ENCODE measurements at regions not wholly inside any gene's neighbourhood (a gene's known extent, or its start where the extent isn't known, plus 50 kb on each side); places are given as distances from the start of the nearest gene placed in this dataset.
A peak's percentile ranks its signal among the peaks of the same experiment; 100 is the strongest.
"Not testable (repeated sequence)": the region's sequence is repeated elsewhere in the genome, so short reads cannot be mapped to it uniquely, and the experiment has no call there.

DNA sequence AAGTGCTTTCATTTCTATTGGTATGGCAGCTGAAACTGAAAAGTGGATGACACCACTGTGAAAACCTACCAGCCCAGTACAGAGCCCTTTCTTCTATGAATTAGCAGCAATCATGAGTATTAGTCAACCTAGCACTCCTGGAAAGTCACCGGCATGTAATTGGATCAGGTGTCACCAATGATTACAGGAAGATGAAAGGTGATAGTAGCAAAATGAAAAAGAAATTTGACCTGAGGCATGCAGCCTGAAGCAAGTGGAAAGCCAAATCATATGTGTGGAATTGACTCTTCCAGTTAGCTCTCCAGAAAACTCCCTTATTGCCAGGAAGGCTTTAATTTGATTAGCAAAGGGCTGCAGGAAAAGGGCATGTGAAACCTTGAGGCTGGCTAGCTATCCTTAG is 81.2 kb upstream of the NAA35 start:
- H3K4me1 Mint-ChIP-seq = peaks cover 13 to 14% of the 10 kb centered on the region in 2 donors

DNA sequence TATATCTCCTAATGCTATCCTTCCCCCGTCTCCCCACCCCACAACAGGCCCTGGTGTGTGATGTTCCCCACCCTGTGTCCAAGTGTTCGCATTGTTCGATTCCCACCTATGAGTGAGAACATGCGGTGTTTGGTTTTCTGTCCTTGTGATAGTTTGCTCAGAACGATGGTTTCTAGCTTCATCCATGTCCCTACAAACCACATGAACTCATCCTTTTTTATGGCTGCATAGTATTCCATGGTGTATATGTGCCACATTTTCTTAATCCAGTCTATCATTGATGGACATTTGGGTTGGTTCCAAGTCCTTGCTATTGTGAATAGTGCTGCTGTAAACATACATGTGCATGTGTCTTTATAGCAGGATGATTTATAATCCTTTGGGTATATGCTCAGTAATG is 79.1 kb upstream of the NAA35 start:
- DNase-seq; H3K27me3 Mint-ChIP-seq (ENCODE audit: low read depth in 3 of 3); H3K9me3 Mint-ChIP-seq; H3K4me3 Mint-ChIP-seq: not testable (repeated sequence)
- peaks cover 22 to 24% of the 10 kb centered on the region in 2 donors for H3K4me1 Mint-ChIP-seq
- H3K27ac Mint-ChIP-seq = peak overlapping the region in 2 of 6 donors; percentile 51
- H3K36me3 Mint-ChIP-seq = peaks cover 10 to 23% (median 16%) of the 10 kb centered on the region in 3 donors

More for the DNA sequence above, 81.2 kb upstream of the NAA35 start:
- H3K9me3 Mint-ChIP-seq = peaks cover 0 to 5% (median 0%) of the 10 kb centered on the region in 6 donors
- no peak for DNase-seq
- peaks cover 10 to 14% (median 13%) of the 10 kb centered on the region in 3 donors for H3K36me3 Mint-ChIP-seq
- H3K4me3 Mint-ChIP-seq = no peak overlapping the region
- H3K27me3 Mint-ChIP-seq (ENCODE audit: low read depth in 3 of 3) = peaks cover 0 to 2% (median 0%) of the 10 kb centered on the region in 3 donors
- peak overlapping the region in 3 of 6 donors; percentile 3 to 39 (median 8) for H3K27ac Mint-ChIP-seq

GRCh38 chr9:85863875-85864274 is 77.1 kb upstream of the NAA35 start:
- no peak for DNase-seq
- peak overlapping the region; percentile 12 to 57 (median 34) for H3K4me3 Mint-ChIP-seq
- H3K9me3 Mint-ChIP-seq = peaks cover 0 to 8% (median 0%) of the 10 kb centered on the region in 6 donors
- peaks cover 30 to 34% of the 10 kb centered on the region in 2 donors for H3K4me1 Mint-ChIP-seq
- peak overlapping the region in 1 of 6 donors; percentile 38 for H3K27ac Mint-ChIP-seq
- H3K27me3 Mint-ChIP-seq (ENCODE audit: low read depth in 3 of 3) = peaks cover 0 to 2% (median 0%) of the 10 kb centered on the region in 3 donors
- peaks cover 6 to 23% (median 16%) of the 10 kb centered on the region in 3 donors for H3K36me3 Mint-ChIP-seq

GRCh38 chr9:85871008-85871407 is 69.9 kb upstream of the NAA35 start:
- H3K4me3 Mint-ChIP-seq = peak overlapping the region; percentile 51 to 74 (median 68)

DNA sequence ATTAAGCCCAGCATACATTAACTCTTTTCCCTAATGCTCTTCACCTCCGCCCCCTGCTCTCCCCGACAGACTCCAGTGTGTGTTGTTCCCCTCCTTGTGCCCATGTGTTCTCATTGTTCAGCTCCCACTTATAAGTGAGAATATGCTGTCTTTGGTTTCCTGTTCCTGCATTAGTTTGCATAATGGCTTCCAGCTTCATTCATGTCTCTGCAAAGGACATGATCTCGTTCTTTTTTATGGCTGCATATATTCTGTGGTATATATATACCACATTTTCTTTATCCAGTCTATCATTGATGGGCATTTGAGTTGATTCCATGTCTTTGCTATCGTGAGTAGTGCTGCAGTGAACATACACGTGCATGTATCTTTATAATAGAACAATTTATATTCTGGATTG is 69.3 kb upstream of the NAA35 start:
- peak overlapping the region; percentile 68 to 83 (median 74) for H3K4me3 Mint-ChIP-seq

More at GRCh38 chr9:85871008-85871407, 69.9 kb upstream of the NAA35 start:
- Mint-ChIP-seq H3K9me3 (peaks cover 0 to 4% (median 0%) of the 10 kb centered on the region in 6 donors), H3K27me3 (ENCODE audit: low read depth in 3 of 3) (no peaks in the 10 kb centered on the region), H3K4me1 (peaks cover 47 to 52% of the 10 kb centered on the region in 2 donors), H3K36me3 (peaks cover 0 to 7% (median 2%) of the 10 kb centered on the region in 3 donors), H3K27ac (peak overlapping the region; percentile 31 to 87 (median 72))
- peak; percentile 44 to 54 (median 47) for DNase-seq

DNA sequence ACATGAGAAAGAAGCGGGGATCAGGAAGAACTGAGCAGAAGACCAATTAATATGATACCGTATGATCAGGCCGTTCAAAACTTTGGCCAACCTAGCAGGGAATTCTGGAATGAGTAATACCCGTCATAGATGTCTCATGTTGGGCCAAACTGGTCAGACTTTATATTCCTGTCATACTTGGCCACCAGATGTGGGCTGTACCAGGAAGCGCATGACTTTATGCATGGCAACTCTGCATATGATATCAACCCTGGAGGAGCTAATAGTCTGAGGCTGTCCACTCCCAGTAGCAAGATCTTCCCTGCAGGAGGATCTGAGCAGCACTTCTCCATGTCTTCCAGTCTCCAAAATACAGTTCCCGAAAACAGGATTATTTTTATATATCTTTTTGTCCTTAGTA is 68.5 kb upstream of the NAA35 start:
- peaks cover 0 to 4% (median 0%) of the 10 kb centered on the region in 6 donors for H3K9me3 Mint-ChIP-seq
- peak overlapping the region in 2 of 5 donors; percentile 5 to 30 for H3K4me3 Mint-ChIP-seq
- H3K27ac Mint-ChIP-seq = peak overlapping the region in 5 of 6 donors; percentile 14 to 75 (median 31)
- H3K27me3 Mint-ChIP-seq (ENCODE audit: low read depth in 3 of 3) = peaks cover 0 to 2% (median 0%) of the 10 kb centered on the region in 3 donors
- DNase-seq = no peak
- no peaks in the 10 kb centered on the region for H3K36me3 Mint-ChIP-seq
- peaks cover 47 to 52% of the 10 kb centered on the region in 2 donors for H3K4me1 Mint-ChIP-seq

More for the DNA sequence above, 69.3 kb upstream of the NAA35 start:
- H3K4me1 Mint-ChIP-seq = peaks cover 47 to 52% of the 10 kb centered on the region in 2 donors
- DNase-seq; H3K36me3 Mint-ChIP-seq; H3K9me3 Mint-ChIP-seq; H3K27me3 Mint-ChIP-seq (ENCODE audit: low read depth in 3 of 3): not testable (repeated sequence)
- peak overlapping the region; percentile 31 to 90 (median 88) for H3K27ac Mint-ChIP-seq

GRCh38 chr9:85876628-85877027 is 64.3 kb upstream of the NAA35 start:
- no peak for DNase-seq
- no peaks in the 10 kb centered on the region for H3K9me3 Mint-ChIP-seq
- H3K27me3 Mint-ChIP-seq (ENCODE audit: low read depth in 3 of 3) = peaks cover 0 to 2% (median 0%) of the 10 kb centered on the region in 3 donors
- H3K27ac Mint-ChIP-seq = no peak overlapping the region
- H3K36me3 Mint-ChIP-seq = peaks cover under 1 to 8% (median 7%) of the 10 kb centered on the region in 3 donors
- H3K4me1 Mint-ChIP-seq = peaks cover 13 to 15% of the 10 kb centered on the region in 2 donors
- no peak overlapping the region for H3K4me3 Mint-ChIP-seq

DNA sequence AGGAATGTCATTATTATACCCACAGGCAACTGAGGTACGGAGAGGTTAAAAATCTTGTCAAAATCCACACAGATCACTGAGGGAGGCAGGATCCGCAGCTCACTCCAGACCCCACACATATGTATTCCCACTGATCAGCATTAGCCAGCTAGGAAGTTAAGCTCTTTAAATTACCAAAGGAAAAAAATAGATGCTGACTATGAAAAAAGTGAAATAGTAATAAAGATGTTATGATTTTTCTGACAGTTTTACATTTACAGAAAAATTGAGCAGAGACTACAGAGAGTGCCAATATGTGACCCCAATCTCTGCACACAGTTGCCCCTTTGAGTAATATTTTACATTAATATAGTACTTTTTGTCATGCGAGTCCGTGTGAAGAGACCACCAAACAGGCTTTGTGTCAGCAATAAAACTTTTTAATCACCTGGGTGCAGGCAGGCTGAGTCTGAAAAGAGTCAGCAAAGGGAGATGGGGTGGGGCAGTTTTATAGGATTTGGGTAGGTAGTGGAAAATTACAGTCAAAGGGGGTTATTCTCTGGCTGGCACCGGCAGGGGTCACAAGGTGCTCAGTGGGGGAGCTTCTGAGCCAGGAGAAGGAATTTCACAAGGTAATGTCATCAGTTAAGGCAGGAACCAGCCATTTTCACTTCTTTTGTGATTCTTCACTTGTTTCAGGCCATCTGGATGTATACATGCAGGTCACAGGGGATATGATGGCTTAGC is 61.9 kb upstream of the NAA35 start:
- peaks cover 10 to 25% (median 24%) of the 10 kb centered on the region in 3 donors for H3K36me3 Mint-ChIP-seq
- H3K27me3 Mint-ChIP-seq (ENCODE audit: low read depth in 3 of 3); H3K9me3 Mint-ChIP-seq; DNase-seq; H3K4me3 Mint-ChIP-seq; H3K4me1 Mint-ChIP-seq: not testable (repeated sequence)
- H3K27ac Mint-ChIP-seq = peak overlapping the region in 1 of 6 donors; percentile 14

- not testable (repeated sequence) for H3K27ac Mint-ChIP-seq; H3K4me1 Mint-ChIP-seq; H3K4me3 Mint-ChIP-seq; DNase-seq; H3K9me3 Mint-ChIP-seq; H3K27me3 Mint-ChIP-seq (ENCODE audit: low read depth in 3 of 3)
- H3K36me3 Mint-ChIP-seq = peaks cover 10 to 35% (median 35%) of the 10 kb centered on the region in 3 donors
Measured at GRCh38 chr9:85880507-85880906, 60.4 kb upstream of the NAA35 start.

- Mint-ChIP-seq H3K27ac (peak overlapping the region in 1 of 6 donors; percentile 26), H3K9me3 (no peaks in the 10 kb centered on the region), H3K27me3 (ENCODE audit: low read depth in 3 of 3) (peaks cover 0 to 2% (median 0%) of the 10 kb centered on the region in 3 donors), H3K36me3 (peaks cover 10 to 45% (median 44%) of the 10 kb centered on the region in 3 donors), H3K4me3 (no peak overlapping the region), H3K4me1 (no peaks in the 10 kb centered on the region)
- DNase-seq = no peak
Measured at GRCh38 chr9:85884256-85884655, 56.7 kb upstream of the NAA35 start.

- peaks cover 0 to 2% (median 0%) of the 10 kb centered on the region in 3 donors for H3K27me3 Mint-ChIP-seq (ENCODE audit: low read depth in 3 of 3)
- no peaks in the 10 kb centered on the region for H3K9me3 Mint-ChIP-seq
- no peak overlapping the region for H3K27ac Mint-ChIP-seq
- H3K4me3 Mint-ChIP-seq = no peak overlapping the region
- peaks cover 8 to 26% (median 16%) of the 10 kb centered on the region in 3 donors for H3K36me3 Mint-ChIP-seq
- no peak for DNase-seq
- no peaks in the 10 kb centered on the region for H3K4me1 Mint-ChIP-seq
Measured at GRCh38 chr9:85890962-85891361, 50.0 kb upstream of the NAA35 start.

Data from immature natural killer cell (primary cell).